ENCODE measurements at regions not wholly inside any gene's neighbourhood (a gene's known extent, or its start where the extent isn't known, plus 50 kb on each side); places are given as distances from the start of the nearest gene placed in this dataset.

GRCh38 chr2:106288873-106289272 lies 94.8 kb upstream of the UXS1 start:
- no peak for TF ChIP-seq ATF3 (IDR thresholded peaks at IDR 0.05; ENCODE audit: insufficient read depth, low read depth, low read length)
- no peak for TF ChIP-seq CTCF (IDR thresholded peaks at IDR 0.05; ENCODE audit: control extremely low read depth in 1 of 3, insufficient read depth in 1 of 3, low read depth in 1 of 3, low read length in 3 of 3)
- no peak for TF ChIP-seq PHF8 (conservative IDR thresholded peaks at IDR 0.05; ENCODE audit: low read depth, low read length)
